ENCODE measurements at regions not wholly inside any gene's neighbourhood (a gene's known extent, or its start where the extent isn't known, plus 50 kb on each side); places are given as distances from the start of the nearest gene placed in this dataset.

DNA sequence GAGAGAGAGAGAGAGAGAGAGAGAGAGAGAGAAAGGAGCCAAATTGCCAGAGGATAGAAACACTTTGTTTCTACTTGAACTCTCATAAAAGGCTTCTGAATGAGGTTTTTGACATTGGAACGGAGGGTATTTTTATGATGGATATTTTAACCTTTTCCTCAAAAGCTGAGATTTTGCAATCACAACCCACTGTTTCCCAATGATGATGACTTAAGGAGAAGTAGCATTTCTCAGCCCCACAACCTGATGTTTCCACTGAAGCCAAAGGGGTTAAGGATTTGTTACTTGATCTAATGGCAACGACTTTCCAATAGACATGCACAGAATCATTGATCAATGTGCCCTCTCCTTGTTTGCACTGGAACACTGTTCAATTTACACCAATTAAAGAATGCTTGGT is 67.1 kb upstream of the POU3F3 start:
- peaks cover 20% of the 10 kb centered on the region for H3K27me3 Mint-ChIP-seq (ENCODE audit: unreplicated experiment)
- no TSS peak for BruUV-seq (replicated peaks)
- H3K9me3 Mint-ChIP-seq (ENCODE audit: low read depth, unreplicated experiment) = peaks cover 2% of the 10 kb centered on the region
- CTCF ChIA-PET = no interaction called here
- no peak overlapping the region for H3K27ac Mint-ChIP-seq (ENCODE audit: unreplicated experiment)
- TF ChIP-seq, protein P1, sequence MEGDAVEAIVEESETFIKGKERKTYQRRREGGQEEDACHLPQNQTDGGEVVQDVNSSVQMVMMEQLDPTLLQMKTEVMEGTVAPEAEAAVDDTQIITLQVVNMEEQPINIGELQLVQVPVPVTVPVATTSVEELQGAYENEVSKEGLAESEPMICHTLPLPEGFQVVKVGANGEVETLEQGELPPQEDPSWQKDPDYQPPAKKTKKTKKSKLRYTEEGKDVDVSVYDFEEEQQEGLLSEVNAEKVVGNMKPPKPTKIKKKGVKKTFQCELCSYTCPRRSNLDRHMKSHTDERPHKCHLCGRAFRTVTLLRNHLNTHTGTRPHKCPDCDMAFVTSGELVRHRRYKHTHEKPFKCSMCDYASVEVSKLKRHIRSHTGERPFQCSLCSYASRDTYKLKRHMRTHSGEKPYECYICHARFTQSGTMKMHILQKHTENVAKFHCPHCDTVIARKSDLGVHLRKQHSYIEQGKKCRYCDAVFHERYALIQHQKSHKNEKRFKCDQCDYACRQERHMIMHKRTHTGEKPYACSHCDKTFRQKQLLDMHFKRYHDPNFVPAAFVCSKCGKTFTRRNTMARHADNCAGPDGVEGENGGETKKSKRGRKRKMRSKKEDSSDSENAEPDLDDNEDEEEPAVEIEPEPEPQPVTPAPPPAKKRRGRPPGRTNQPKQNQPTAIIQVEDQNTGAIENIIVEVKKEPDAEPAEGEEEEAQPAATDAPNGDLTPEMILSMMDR (IDR thresholded peaks at IDR 0.05; ENCODE audit: unreplicated experiment) = no peak
- H3K36me3 Mint-ChIP-seq (ENCODE audit: insufficient read depth, unreplicated experiment) = no peaks in the 10 kb centered on the region
- H3K4me3 Mint-ChIP-seq (ENCODE audit: low read depth, unreplicated experiment) = no peak overlapping the region
- no peaks in the 10 kb centered on the region for H3K4me1 Mint-ChIP-seq (ENCODE audit: low read depth, unreplicated experiment)
- intact Hi-C loops (cut with micrococcal nuclease; ENCODE audit: unreplicated experiment) = no loop called here
- DNase-seq = no peak

DNA sequence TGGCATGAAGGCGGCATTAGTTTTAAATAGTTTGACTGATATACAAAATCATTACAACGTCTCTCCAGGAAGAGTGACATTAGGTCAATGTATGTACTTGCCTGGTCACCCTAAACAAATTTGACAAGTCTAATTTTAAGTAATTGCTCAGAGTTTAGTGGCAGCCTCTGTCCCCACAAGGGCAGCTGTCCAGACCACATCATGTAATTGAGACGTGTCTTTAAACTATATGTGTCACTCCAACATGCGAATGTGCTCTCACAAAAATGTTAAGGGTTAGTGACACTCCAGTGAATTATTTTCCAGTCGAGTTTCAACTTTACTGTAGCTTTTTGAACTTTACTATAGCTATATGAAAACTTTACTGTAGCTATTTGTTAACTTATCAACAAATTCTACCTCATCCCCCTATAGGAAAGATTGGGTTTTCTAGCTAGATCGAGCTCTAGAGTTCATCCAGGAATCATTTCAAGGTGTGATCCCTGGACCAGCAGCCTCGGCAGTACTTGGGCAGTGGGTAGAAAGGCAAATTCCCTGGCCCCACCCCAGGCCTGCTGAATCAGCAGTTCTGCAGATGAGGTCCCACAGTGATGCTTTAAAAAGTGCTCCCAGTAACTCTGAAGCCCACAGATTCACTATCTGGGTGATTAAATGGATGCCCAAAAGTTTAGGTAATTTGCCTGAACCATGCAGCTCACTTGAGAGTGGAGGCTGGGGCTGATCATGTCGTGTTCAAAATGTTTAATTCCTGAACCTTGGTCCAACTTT is 66.4 kb upstream of the POU3F3 start:
- no peaks in the 10 kb centered on the region for H3K4me1 Mint-ChIP-seq (ENCODE audit: low read depth, unreplicated experiment)
- no peak for DNase-seq
- H3K36me3 Mint-ChIP-seq (ENCODE audit: insufficient read depth, unreplicated experiment) = no peaks in the 10 kb centered on the region
- intact Hi-C loops (cut with micrococcal nuclease; ENCODE audit: unreplicated experiment) = no loop called here
- TF ChIP-seq, protein P1 (IDR thresholded peaks at IDR 0.05; ENCODE audit: unreplicated experiment) = no peak
- no peak overlapping the region for H3K27ac Mint-ChIP-seq (ENCODE audit: unreplicated experiment)
- CTCF ChIA-PET = no interaction called here
- peaks cover 4% of the 10 kb centered on the region for H3K9me3 Mint-ChIP-seq (ENCODE audit: low read depth, unreplicated experiment)
- peaks cover 27% of the 10 kb centered on the region for H3K27me3 Mint-ChIP-seq (ENCODE audit: unreplicated experiment)
- no peak overlapping the region for H3K4me3 Mint-ChIP-seq (ENCODE audit: low read depth, unreplicated experiment)
- BruUV-seq (replicated peaks) = no TSS peak

DNA sequence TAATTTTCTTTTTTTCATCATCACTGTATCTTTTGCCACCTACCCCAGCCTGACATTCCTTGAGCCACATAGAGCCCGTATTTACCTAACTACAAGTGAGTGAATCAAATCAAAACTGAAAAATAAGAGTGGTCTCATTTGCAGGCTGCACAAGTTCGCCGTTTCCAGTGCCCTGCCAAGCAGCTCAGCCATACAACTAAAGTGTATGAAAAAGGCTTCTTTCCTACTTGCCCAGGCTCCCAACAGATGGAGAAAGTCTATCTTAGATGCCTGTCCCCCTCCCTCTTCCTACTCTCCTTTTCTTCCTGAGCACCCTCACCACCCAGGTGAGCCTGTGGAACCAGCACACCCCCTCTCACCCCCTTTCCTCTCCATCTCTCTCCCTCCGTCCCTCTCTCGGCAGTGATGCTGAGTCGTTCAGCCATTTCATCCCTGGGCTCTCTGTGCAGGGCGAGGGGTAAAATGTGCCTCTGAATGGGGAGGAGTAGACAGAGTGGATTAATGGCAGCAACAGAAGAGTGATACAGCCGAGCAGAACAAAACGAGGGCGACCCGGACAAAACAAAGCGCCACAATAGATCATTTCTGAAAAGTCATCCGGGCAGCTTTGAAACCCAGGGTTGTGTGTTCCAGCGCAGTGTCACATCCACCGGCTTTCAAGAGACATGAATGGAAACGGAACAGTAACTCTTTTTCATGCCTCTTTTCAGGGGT is 65.0 kb upstream of the POU3F3 start:
- DNase-seq = no peak
- CTCF ChIA-PET = no interaction called here
- intact Hi-C loops (cut with micrococcal nuclease; ENCODE audit: unreplicated experiment) = no loop called here
- TF ChIP-seq, protein P1 (IDR thresholded peaks at IDR 0.05; ENCODE audit: unreplicated experiment) = no peak
- peaks cover 27% of the 10 kb centered on the region for H3K27me3 Mint-ChIP-seq (ENCODE audit: unreplicated experiment)
- H3K9me3 Mint-ChIP-seq (ENCODE audit: low read depth, unreplicated experiment) = peaks cover 4% of the 10 kb centered on the region
- no peak overlapping the region for H3K27ac Mint-ChIP-seq (ENCODE audit: unreplicated experiment)
- no TSS peak for BruUV-seq (replicated peaks)
- no peak overlapping the region for H3K4me3 Mint-ChIP-seq (ENCODE audit: low read depth, unreplicated experiment)
- H3K4me1 Mint-ChIP-seq (ENCODE audit: low read depth, unreplicated experiment) = no peaks in the 10 kb centered on the region
- no peaks in the 10 kb centered on the region for H3K36me3 Mint-ChIP-seq (ENCODE audit: insufficient read depth, unreplicated experiment)

DNA sequence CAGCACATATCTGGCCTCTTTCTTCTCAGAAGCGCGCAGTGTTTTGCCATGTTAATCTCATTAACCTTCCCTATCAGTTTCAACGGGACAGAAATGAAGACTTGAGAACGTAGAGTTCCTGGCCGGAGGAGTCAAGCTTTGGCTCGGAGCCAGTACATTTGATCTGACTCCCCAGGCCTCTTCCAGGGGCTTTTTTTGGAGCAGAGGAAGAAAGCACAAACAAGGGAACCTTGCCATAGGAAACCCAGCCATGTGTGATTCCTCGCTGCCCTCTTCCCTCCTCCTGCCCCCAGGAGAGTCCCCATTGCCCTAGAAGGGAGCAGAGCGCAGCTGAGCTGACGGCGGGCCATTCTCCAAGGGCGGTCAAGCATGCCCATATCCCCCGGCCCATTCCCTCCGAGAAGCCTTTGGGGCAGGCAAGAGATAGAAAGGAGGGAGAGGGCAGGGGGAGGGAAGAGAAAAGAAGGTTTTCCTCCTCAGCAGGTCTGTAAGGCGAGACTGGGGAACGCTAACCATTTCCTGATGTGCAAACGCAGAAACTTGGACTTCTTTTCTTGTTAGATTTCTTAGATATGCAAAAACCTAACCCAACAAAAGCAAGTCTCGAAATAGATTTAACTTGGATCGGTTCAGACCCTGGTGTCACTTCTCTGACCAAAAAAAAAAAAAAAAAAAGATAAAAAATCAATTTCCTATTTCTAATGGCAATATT is 63.7 kb upstream of the POU3F3 start:
- no peak overlapping the region for H3K4me3 Mint-ChIP-seq (ENCODE audit: low read depth, unreplicated experiment)
- H3K27ac Mint-ChIP-seq (ENCODE audit: unreplicated experiment) = no peak overlapping the region
- no peak for DNase-seq

More for the DNA sequence above, 63.7 kb upstream of the POU3F3 start:
- Mint-ChIP-seq H3K36me3 (ENCODE audit: insufficient read depth, unreplicated experiment) (no peaks in the 10 kb centered on the region), H3K27me3 (ENCODE audit: unreplicated experiment) (peaks cover 27% of the 10 kb centered on the region), H3K9me3 (ENCODE audit: low read depth, unreplicated experiment) (peaks cover 4% of the 10 kb centered on the region), H3K4me1 (ENCODE audit: low read depth, unreplicated experiment) (no peaks in the 10 kb centered on the region)
- intact Hi-C loops (cut with micrococcal nuclease; ENCODE audit: unreplicated experiment) = no loop called here
- CTCF ChIA-PET = no interaction called here
- TF ChIP-seq, protein P1 (IDR thresholded peaks at IDR 0.05; ENCODE audit: unreplicated experiment) = no peak
- BruUV-seq (replicated peaks) = no TSS peak

All from Calu3 (cell line).